Endothelial cell of umbilical vein (primary cell): ENCODE measurements at regions not wholly inside any gene's neighbourhood (a gene's known extent, or its start where the extent isn't known, plus 50 kb on each side); places are given as distances from the start of the nearest gene placed in this dataset.

Experiments
- BruUV-seq: library from RNA; stranded (reverse); fragments of 400-500 nt; replicated peaks from 2 replicates; lab custom pipeline; 2021; lab: Mats Ljungman, UMichigan
- CTCF ChIA-PET: fragments of 300-600, 350-600 bp; sonication (Branson Sonifier 250); formaldehyde crosslinking; loops from one replicate; lab custom pipeline; 2021; ENCODE audit warnings: antibody characterized with exemption, inconsistent platforms; lab: Charles Lee
- POLR2A ChIA-PET: fragments of 300-600, 350-600 bp; sonication (Branson Sonifier 250); formaldehyde crosslinking; loops from one replicate; lab custom pipeline; 2021; ENCODE audit warnings: antibody characterized with exemption, inconsistent platforms; lab: Charles Lee
- DNase-seq: peaks from one replicate; pipeline ENCODE4 v3.0.0-alpha.2; 2011; ENCODE audit warnings: low read depth, low spot score
- FAIRE-seq: peaks from 2 replicates; lab custom pipeline; 2011; peaks lifted over from hg19 to GRCh38; lab: Jason Lieb, UNC
- H2AFZ ChIP-seq: 2 replicates; pipeline ENCODE4 v1.6.0; 2012; ENCODE audit warnings: low read depth, low read length, control low read depth, inconsistent platforms
- H3K27ac ChIP-seq: 2 replicates; pipeline ENCODE4 v1.5.1; 2011; ENCODE audit warnings: low read depth, mild to moderate bottlenecking, control low read depth, low read length, moderate library complexity; ENCODE audit not compliant: insufficient read depth
- H3K27me3 ChIP-seq, 2 experiments: 2 replicates each; pipeline versions ENCODE4 v1.6.0 to v1.6.1; 2011; ENCODE audit warnings: low read length in 2 of 2, mixed read lengths in 1 of 2; ENCODE audit not compliant: control insufficient read depth in 2 of 2, insufficient read depth in 2 of 2
- H3K36me3 ChIP-seq, 2 experiments: 2 replicates in 1 of 2; 3 replicates in 1 of 2; pipeline ENCODE4 v1.5.1; 2011; ENCODE audit warnings: low read length in 2 of 2, mild to moderate bottlenecking in 1 of 2, moderate library complexity in 1 of 2; ENCODE audit not compliant: control insufficient read depth in 2 of 2, insufficient read depth in 2 of 2; ENCODE audit errors: extremely low read depth in 1 of 2
- H3K4me1 ChIP-seq: 3 replicates; pipeline ENCODE4 v1.5.1; 2011; ENCODE audit warnings: mild to moderate bottlenecking, low read length; ENCODE audit not compliant: control insufficient read depth, insufficient read depth; ENCODE audit errors: extremely low read depth
- H3K4me2 ChIP-seq: 2 replicates; pipeline ENCODE4 v1.6.1; 2011; ENCODE audit warnings: low read length, control low read depth, mixed read lengths; ENCODE audit not compliant: insufficient read depth
- H3K4me3 ChIP-seq, 3 experiments: fragments of 200-600 bp in 1 of 3; sonication (generic), shearing (Covaris generic) in 1 of 3; replicated peaks in 1 of 3; 2 replicates each; pipeline ENCODE4 v1.5.1; 2011 to 2016; ENCODE audit warnings: control low read depth in 3 of 3, low read length in 3 of 3, mild to moderate bottlenecking in 2 of 3, inconsistent platforms in 1 of 3, low read depth in 1 of 3, moderate library complexity in 1 of 3; ENCODE audit not compliant: insufficient read depth in 1 of 3
- H3K79me2 ChIP-seq: 2 replicates; pipeline ENCODE4 v1.6.0; 2012; ENCODE audit warnings: low read length, inconsistent platforms; ENCODE audit not compliant: control insufficient read depth, insufficient read depth
- H3K9ac ChIP-seq: replicated peaks from 2 replicates; pipeline ENCODE3; 2011; ENCODE audit warnings: low read length, control low read depth; ENCODE audit not compliant: insufficient read depth; ENCODE audit errors: extremely low read depth
- H3K9me1 ChIP-seq: replicated peaks from 3 replicates; pipeline ENCODE4 v1.6.0; 2011; ENCODE audit warnings: mild to moderate bottlenecking, low read length; ENCODE audit not compliant: control insufficient read depth, insufficient read depth; ENCODE audit errors: extremely low read depth
- H3K9me3 ChIP-seq: replicated peaks from 2 replicates; pipeline ENCODE4 v1.5.1; 2012; ENCODE audit warnings: low read length, inconsistent platforms; ENCODE audit not compliant: control insufficient read depth, insufficient read depth
- H4K20me1 ChIP-seq: replicated peaks from 2 replicates; pipeline ENCODE3; 2011; ENCODE audit warnings: mild to moderate bottlenecking, low read length; ENCODE audit not compliant: control insufficient read depth, insufficient read depth; ENCODE audit errors: extremely low read depth
- CTCF ChIP-seq, 2 donors: IDR thresholded peaks; 1 replicate in 1 of 2; 2 replicates in 1 of 2; pipeline ENCODE4 v1.5.1; 2011; ENCODE audit warnings: low read length in 2 of 2, mild to moderate bottlenecking in 2 of 2, moderate library complexity in 2 of 2, control low read depth in 1 of 2, inconsistent platforms in 1 of 2, low read depth in 1 of 2; ENCODE audit not compliant: insufficient read depth in 1 of 2; ENCODE audit errors: extremely low read depth in 1 of 2
- FOS ChIP-seq: IDR thresholded peaks from 2 replicates; pipeline ENCODE4 v1.6.1; 2011; ENCODE audit warnings: mild to moderate bottlenecking, low read length, moderate library complexity, borderline replicate concordance; ENCODE audit not compliant: insufficient read depth
- GATA2 ChIP-seq: IDR thresholded peaks from 2 replicates; pipeline ENCODE4 v1.7.0; 2011; ENCODE audit warnings: low read depth, mild to moderate bottlenecking, moderate library complexity, mixed read lengths, low read length; ENCODE audit not compliant: insufficient read length, insufficient read depth
- JUN ChIP-seq: IDR thresholded peaks from 2 replicates; pipeline ENCODE4 v1.6.1; 2011; ENCODE audit warnings: borderline replicate concordance, low read depth; ENCODE audit not compliant: insufficient read length, insufficient read depth
- MYC ChIP-seq: IDR thresholded peaks from one replicate; pipeline ENCODE4 v1.6.1; 2011; ENCODE audit warnings: mild to moderate bottlenecking, low read depth, low read length
- POLR2A ChIP-seq: IDR thresholded peaks from 2 replicates; pipeline ENCODE4 v1.6.1; 2012; ENCODE audit warnings: low read depth, mild to moderate bottlenecking, control low read depth, low read length
- dilution Hi-C: fragments of 300-500 bp; cut with MboI; formaldehyde crosslinking; loops from one replicate; pipeline ENCODE4 v1.15.0; 2019; ENCODE audit warnings: low sequenced_read_pairs; ENCODE audit not compliant: extremely low pct_ligation_motif_present
- intact Hi-C: fragments of 100-400 bp; cut with micrococcal nuclease; formaldehyde crosslinking; loops from one replicate; pipeline ENCODE4 v1.10.0; 2022
- TF ChIP-seq, protein P1 (sequence below): IDR thresholded peaks from 2 replicates; pipeline ENCODE4 v1.6.1; 2011; ENCODE audit not compliant: insufficient read depth, insufficient read length

GRCh38 chr4:178329226-178329872 is 887.1 kb upstream of the AGA start:
- TF ChIP-seq, protein P1, sequence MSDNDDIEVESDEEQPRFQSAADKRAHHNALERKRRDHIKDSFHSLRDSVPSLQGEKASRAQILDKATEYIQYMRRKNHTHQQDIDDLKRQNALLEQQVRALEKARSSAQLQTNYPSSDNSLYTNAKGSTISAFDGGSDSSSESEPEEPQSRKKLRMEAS, result no peak
- no peak for TF ChIP-seq MYC
- TF ChIP-seq CTCF (IDR thresholded peaks at IDR 0.05; ENCODE audit: extremely low read depth in 1 of 2, insufficient read depth in 1 of 2, low read depth in 1 of 2, low read length in 2 of 2), result no peak
- TF ChIP-seq FOS, result no peak
- TF ChIP-seq JUN, result no peak
- no peak for TF ChIP-seq GATA2
- no peak for TF ChIP-seq POLR2A
- Histone ChIP-seq H3K9ac (no peak overlapping the region), H3K9me1 (no peaks in the 10 kb centered on the region), H3K4me2 (no peak overlapping the region), H3K9me3 (peaks cover 1% of the 10 kb centered on the region), H2AFZ (no peak overlapping the region), H4K20me1 (no peaks in the 10 kb centered on the region), H3K79me2 (no peaks in the 10 kb centered on the region), H3K36me3 (no peaks in the 10 kb centered on the region), H3K27ac (no peak overlapping the region), H3K4me3 (no peak overlapping the region), H3K4me1 (no peaks in the 10 kb centered on the region), H3K27me3 (no peaks in the 10 kb centered on the region)
- ChIA-PET POLR2A (no interaction called here), CTCF (no interaction called here)
- intact Hi-C loops (no loop called here), dilution Hi-C loops (no loop called here)
- no peak for DNase-seq
- no TSS peak for BruUV-seq
- no peak for FAIRE-seq
